SK-N-SH (cell line): ENCODE measurements at regions not wholly inside any gene's neighbourhood (a gene's known extent, or its start where the extent isn't known, plus 50 kb on each side); places are given as distances from the start of the nearest gene placed in this dataset.

Experiments
- CTCF ChIA-PET: fragments of 300-600, 350-600 bp; formaldehyde crosslinking; extraction: SDS; loops from one replicate; lab custom pipeline; 2021; lab: Yijun Ruan, JAX
- POLR2A ChIA-PET: fragments of 350-600 bp; sonication (Branson Sonifier 250); formaldehyde crosslinking; extraction: SDS; loops from one replicate; lab custom pipeline; 2020; ENCODE audit warnings: antibody characterized with exemption, inconsistent platforms; lab: Yijun Ruan, JAX
- DNase-seq: peaks from one replicate; pipeline ENCODE4 v3.0.0; 2012
- H2AFZ ChIP-seq: fragments of 200-600 bp; sonication (generic); 2 replicates; pipeline ENCODE4 v1.8.1; 2016; ENCODE audit warnings: antibody characterized with exemption, mild to moderate bottlenecking, low read depth
- H3F3A ChIP-seq: fragments of 200-600 bp; sonication (generic); replicated peaks from 2 replicates; pipeline ENCODE3; 2016; ENCODE audit warnings: antibody characterized with exemption, mild to moderate bottlenecking; ENCODE audit not compliant: insufficient read depth
- H3K27ac ChIP-seq, 2 experiments: fragments of 200-500 bp in 1 of 2; fragments of 200-600 bp in 1 of 2; sonication (Bioruptor generic) in 1 of 2; sonication (generic), shearing (Covaris generic) in 1 of 2; 2 replicates each; pipeline versions ENCODE4 v1.5.1 to v1.6.1; 2014 to 2016; ENCODE audit warnings: low read depth in 2 of 2, inconsistent platforms in 1 of 2, low read length in 1 of 2, mild to moderate bottlenecking in 1 of 2, mixed read lengths in 1 of 2
- H3K27me3 ChIP-seq: fragments of 200-600 bp; sonication (generic), shearing (Covaris generic); 2 replicates; pipeline ENCODE4 v1.6.1; 2016; ENCODE audit warnings: mixed run types; ENCODE audit not compliant: insufficient read depth
- H3K36me3 ChIP-seq, 2 experiments: fragments of 200-500 bp in 1 of 2; fragments of 200-600 bp in 1 of 2; sonication (Bioruptor generic) in 1 of 2; sonication (generic) in 1 of 2; replicated peaks in 1 of 2; 2 replicates each; pipeline versions ENCODE3 to v1.5.1; 2014 to 2016; ENCODE audit warnings: low read length in 1 of 2, mild to moderate bottlenecking in 1 of 2; ENCODE audit not compliant: insufficient read depth in 2 of 2, control insufficient read depth in 1 of 2
- H3K4me1 ChIP-seq, 2 experiments: fragments of 200-500 bp in 1 of 2; fragments of 200-600 bp in 1 of 2; sonication (Bioruptor generic) in 1 of 2; sonication (generic), shearing (Covaris generic) in 1 of 2; 2 replicates each; pipeline versions ENCODE4 v1.5.1 to v1.6.1; 2014 to 2016; ENCODE audit warnings: low read depth in 1 of 2, low read length in 1 of 2, mixed run types in 1 of 2; ENCODE audit not compliant: insufficient read depth in 2 of 2, control insufficient read depth in 1 of 2
- H3K4me2 ChIP-seq: fragments of 200-600 bp; sonication (generic), shearing (Covaris generic); 2 replicates; pipeline ENCODE4 v1.6.1; 2017; ENCODE audit warnings: mixed run types
- H3K4me3 ChIP-seq, 2 experiments: fragments of 200-500 bp in 1 of 2; fragments of 200-600 bp in 1 of 2; sonication (Bioruptor generic) in 1 of 2; sonication (generic), shearing (Covaris generic) in 1 of 2; 2 replicates each; pipeline versions ENCODE4 v1.5.1 to v1.8.1; 2014 to 2016; ENCODE audit warnings: low read depth in 2 of 2, inconsistent platforms in 1 of 2, low read length in 1 of 2, mild to moderate bottlenecking in 1 of 2, mixed read lengths in 1 of 2, moderate library complexity in 1 of 2
- H3K79me2 ChIP-seq: fragments of 200-600 bp; sonication (generic); 2 replicates; pipeline ENCODE4 v1.8.1; 2017; ENCODE audit warnings: mild to moderate bottlenecking; ENCODE audit not compliant: insufficient read depth
- H3K9ac ChIP-seq: fragments of 200-600 bp; sonication (generic); 2 replicates; pipeline ENCODE4 v1.6.1; 2017; ENCODE audit warnings: mixed run types
- H3K9me2 ChIP-seq: fragments of 200-600 bp; sonication (generic); 2 replicates; pipeline ENCODE4 v1.6.1; 2017; ENCODE audit warnings: mixed run types
- H3K9me3 ChIP-seq: fragments of 200-600 bp; sonication (generic); 2 replicates; pipeline ENCODE4 v1.6.1; 2017; ENCODE audit warnings: mixed run types, mild to moderate bottlenecking, moderate library complexity
- H4K20me1 ChIP-seq: fragments of 200-600 bp; sonication (generic); 2 replicates; pipeline ENCODE4 v1.6.1; 2017; ENCODE audit warnings: mild to moderate bottlenecking, mixed run types; ENCODE audit not compliant: insufficient read depth
- CHD2 ChIP-seq: fragments of 150-350 bp; IDR thresholded peaks from 2 replicates; pipeline ENCODE4 v1.6.1; 2018; ENCODE audit warnings: low read length; ENCODE audit not compliant: partially characterized antibody
- CTCF ChIP-seq: fragments of 200-600 bp; sonication (generic); IDR thresholded peaks from 2 replicates; pipeline ENCODE4 v1.6.1; 2017; ENCODE audit warnings: antibody characterized with exemption, mild to moderate bottlenecking, moderate library complexity
- EZH2phosphoT487 ChIP-seq: fragments of 200-600 bp; sonication (generic); IDR thresholded peaks from 2 replicates; pipeline ENCODE4 v1.6.1; 2017; ENCODE audit warnings: low read depth, mixed run types, mild to moderate bottlenecking, antibody characterized with exemption, moderate library complexity, borderline replicate concordance
- FOSL2 ChIP-seq: IDR thresholded peaks from 2 replicates; pipeline ENCODE4 v1.4.0; 2012; ENCODE audit warnings: low read depth, mild to moderate bottlenecking, moderate library complexity, borderline replicate concordance
- FOXJ3 ChIP-seq: sonication (generic); formaldehyde crosslinking; IDR thresholded peaks from 2 replicates; pipeline ENCODE4 v1.5.1; 2020; ENCODE audit warnings: mild to moderate bottlenecking, missing genetic modification reagents
- GABPA ChIP-seq: IDR thresholded peaks from 2 replicates; pipeline ENCODE4 v1.4.0; 2012; ENCODE audit warnings: low read depth, mild to moderate bottlenecking
- GATA2 ChIP-seq: sonication (generic); formaldehyde crosslinking; IDR thresholded peaks from 2 replicates; pipeline ENCODE4 v1.5.0; 2020; ENCODE audit warnings: mild to moderate bottlenecking, missing genetic modification reagents
- IRF3 ChIP-seq: fragments of 150-350 bp; IDR thresholded peaks from 2 replicates; pipeline ENCODE4 v1.6.1; 2016; ENCODE audit warnings: mild to moderate bottlenecking, low read depth, low read length
- JUND ChIP-seq: IDR thresholded peaks from 2 replicates; pipeline ENCODE4 v1.4.0; 2012
- MAX ChIP-seq: IDR thresholded peaks from 2 replicates; pipeline ENCODE4 v1.4.0; 2012; ENCODE audit warnings: low read depth
- NFIC ChIP-seq: IDR thresholded peaks from 2 replicates; pipeline ENCODE4 v1.4.0; 2012; ENCODE audit warnings: borderline replicate concordance
- NRF1 ChIP-seq: IDR thresholded peaks from 2 replicates; pipeline ENCODE4 v1.6.1; 2012; ENCODE audit warnings: low read depth, mild to moderate bottlenecking, low read length
- PBX3 ChIP-seq: IDR thresholded peaks from 2 replicates; pipeline ENCODE4; 2012
- POLR2AphosphoS5 ChIP-seq: IDR thresholded peaks from 2 replicates; pipeline ENCODE4 v1.6.1; 2012; ENCODE audit warnings: low read depth, low read length
- RAD21 ChIP-seq: IDR thresholded peaks from 2 replicates; pipeline ENCODE4 v1.6.1; 2012; ENCODE audit warnings: mild to moderate bottlenecking, low read length
- RXRA ChIP-seq: IDR thresholded peaks from 2 replicates; pipeline ENCODE4 v1.4.0; 2012; ENCODE audit warnings: low read depth, mild to moderate bottlenecking, borderline replicate concordance
- SIN3A ChIP-seq: IDR thresholded peaks from 2 replicates; pipeline ENCODE4 v1.6.1; 2012; ENCODE audit warnings: low read depth, mild to moderate bottlenecking, low read length, moderate library complexity, borderline replicate concordance
- SMC3 ChIP-seq: IDR thresholded peaks from 2 replicates; pipeline ENCODE4 v1.6.1; 2012; ENCODE audit warnings: low read depth, low read length, improper control_type of control experiment
- TCF12 ChIP-seq: IDR thresholded peaks from 2 replicates; pipeline ENCODE4 v1.4.0; 2012
- TEAD4 ChIP-seq: IDR thresholded peaks from 2 replicates; pipeline ENCODE4 v1.4.0; 2012; ENCODE audit warnings: mild to moderate bottlenecking, borderline replicate concordance; ENCODE audit not compliant: insufficient read depth
- USF1 ChIP-seq: IDR thresholded peaks from 2 replicates; pipeline ENCODE4 v1.4.0; 2012; ENCODE audit warnings: low read depth, borderline replicate concordance
- YY1 ChIP-seq: IDR thresholded peaks from 2 replicates; pipeline ENCODE4 v1.4.0; 2012; ENCODE audit warnings: low read depth, mild to moderate bottlenecking
- WGBS: methylation state at CpG from one replicate; pipeline ENCODE4 v1.1.6; 2017; ENCODE audit warnings: low lambda C conversion rate; 5-methylcytosine and 5-hydroxymethylcytosine counted together

DNA sequence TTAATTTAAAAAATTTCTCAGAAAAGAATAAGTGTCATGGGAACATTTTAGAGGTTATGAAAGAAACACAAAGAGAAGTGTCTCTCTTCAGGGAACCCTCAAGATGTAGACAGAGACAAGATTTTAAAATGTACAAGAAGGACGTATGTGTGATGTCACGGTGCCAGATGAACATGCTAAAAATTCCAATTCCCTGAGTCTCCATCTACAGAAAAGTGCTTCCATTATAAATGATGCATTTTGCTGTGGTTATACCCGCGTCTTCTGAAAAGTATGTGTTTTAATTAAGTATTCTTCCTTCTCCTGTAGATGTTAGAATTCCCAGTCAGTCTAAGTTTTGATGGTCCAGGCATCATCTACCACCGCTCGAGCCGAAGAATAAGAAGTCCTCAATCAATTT lies 489.1 kb downstream of the PREX1 start:
- H3K9me2 ChIP-seq = no peaks in the 10 kb centered on the region
- POLR2A ChIA-PET = no interaction called here
- H3K9me3 ChIP-seq = no peaks in the 10 kb centered on the region
- peak overlapping the region; percentile 78 for H3K4me2 ChIP-seq
- H3K27me3 ChIP-seq = no peaks in the 10 kb centered on the region
- H2AFZ ChIP-seq = peak overlapping the region; percentile 57; the same call in 1 of the 2 replicates
- no peaks in the 10 kb centered on the region for H3K79me2 ChIP-seq
- TF ChIP-seq NFIC (0 out of 2 replicates have a peak, but pooled peaks have one; percentile 9), FOSL2 (peak; percentile 29; the same call in 1 of the 2 replicates), TCF12 (no peak), SMC3 (no peak), TEAD4 (0 out of 2 replicates have a peak, but pooled peaks have one; percentile 10), GATA2 (CRISPR knock-in tag) (no peak), FOXJ3 (no peak), USF1 (no peak), IRF3 (no peak), EZH2phosphoT487 (no peak), RAD21 (no peak), SIN3A (no peak), GABPA (no peak), YY1 (no peak), POLR2AphosphoS5 (no peak), CHD2 (no peak)
- peaks cover 5% of the 10 kb centered on the region for H3F3A ChIP-seq
- WGBS = 50% methylated on average over 7 of the region's 7 CpGs
- no peak overlapping the region; a peak in 1 of 4 replicates for H3K4me3 ChIP-seq
- H3K4me1 ChIP-seq = peaks cover 2 to 8% of the 10 kb centered on the region in 2 experiments; a peak in 1 of 4 replicates
- no peak for DNase-seq
- peak overlapping the region; percentile 62; the same call in 1 of the 2 replicates for H3K9ac ChIP-seq
- H3K36me3 ChIP-seq = no peaks in the 10 kb centered on the region
- CTCF ChIA-PET = interaction anchor here (1.5 to 2.7 kb wide), 3 partner anchors 9 to 552 kb away, joined by 5 to 13 read pairs (median 9); no protein-coding TSS in a partner anchor
- no peaks in the 10 kb centered on the region for H4K20me1 ChIP-seq
- peak overlapping the region; percentile 53 to 87; a peak in 3 of 4 replicates for H3K27ac ChIP-seq

DNA sequence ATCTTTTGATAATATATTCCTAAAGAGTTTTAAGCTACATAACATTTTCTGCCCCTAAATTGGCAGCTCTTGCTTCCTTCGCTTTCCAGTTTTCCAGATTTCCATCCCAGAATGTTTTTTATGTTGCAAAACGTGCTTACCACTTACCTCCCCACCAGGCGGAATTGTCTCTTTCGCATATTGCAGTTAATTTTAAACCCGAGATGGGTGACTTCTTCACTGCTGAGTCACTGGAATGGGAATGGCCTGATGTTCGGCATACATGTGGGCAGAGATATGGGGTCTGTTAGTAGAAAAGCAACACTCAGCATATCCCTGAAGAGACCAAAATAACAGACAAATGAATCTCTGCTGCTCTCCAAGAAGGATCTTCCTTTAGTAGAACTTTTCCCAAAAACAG lies 491.2 kb downstream of the PREX1 start:
- no peak for DNase-seq
- peaks cover 4 to 8% of the 10 kb centered on the region in 2 experiments; a peak in 2 of 4 replicates for H3K4me1 ChIP-seq
- no peak overlapping the region for H3K4me2 ChIP-seq
- no peaks in the 10 kb centered on the region for H3K9me2 ChIP-seq
- 40% methylated on average over 6 of the region's 6 CpGs for WGBS
- no peak overlapping the region for H3K9ac ChIP-seq
- H3K79me2 ChIP-seq = no peaks in the 10 kb centered on the region
- ChIA-PET CTCF (interaction anchor here (0.6 kb wide), 1 partner anchor 71 kb away, joined by 3 read pairs; no protein-coding TSS in a partner anchor), POLR2A (no interaction called here)
- TF ChIP-seq CTCF (no peak), RXRA (no peak), TCF12 (peak; percentile 18; the same call in 1 of the 2 replicates), FOSL2 (peak; percentile 39; the same call in 1 of the 2 replicates), PBX3 (0 out of 2 replicates have a peak, but pooled peaks have one; percentile 3), MAX (no peak), JUND (peak; percentile 39; the same call in 1 of the 2 replicates), NRF1 (no peak)
- H4K20me1 ChIP-seq = no peaks in the 10 kb centered on the region
- H3K36me3 ChIP-seq = no peaks in the 10 kb centered on the region
- no peak overlapping the region; a peak in 1 of 4 replicates for H3K27ac ChIP-seq
- H2AFZ ChIP-seq = no peak overlapping the region
- H3K4me3 ChIP-seq = no peak overlapping the region
- no peaks in the 10 kb centered on the region for H3K9me3 ChIP-seq
- H3K27me3 ChIP-seq = no peaks in the 10 kb centered on the region
- peaks cover 5% of the 10 kb centered on the region for H3F3A ChIP-seq
